NCI-H82 treated with DMSO at 0.1 percent for 48 hours (cell line): ENCODE measurements at regions not wholly inside any gene's neighbourhood (a gene's known extent, or its start where the extent isn't known, plus 50 kb on each side); places are given as distances from the start of the nearest gene placed in this dataset.
A peak's percentile ranks its signal among the peaks of the same experiment; 100 is the strongest.
"Not testable (repeated sequence)": the region's sequence is repeated elsewhere in the genome, so short reads cannot be mapped to it uniquely, and the experiment has no call there.

Experiments
- DNase-seq: peaks from one replicate; lab custom pipeline; 2025; ENCODE audit not compliant: unreplicated experiment; lab: John Stamatoyannopoulos, UW

- DNase-seq, result no peak
These were observed 137.7 kb upstream of the CRHR1 start for GRCh38 chr17:45646288-45646988.

GRCh38 chr17:45648642-45649041 lies 135.5 kb upstream of the CRHR1 start:
- no peak for DNase-seq

- DNase-seq, result no peak
These were observed 134.3 kb upstream of the CRHR1 start for GRCh38 chr17:45649796-45650195.

GRCh38 chr17:45650561-45650960 lies 133.6 kb upstream of the CRHR1 start:
- no peak for DNase-seq

GRCh38 chr17:45651145-45651709 lies 132.9 kb upstream of the CRHR1 start:
- no peak for DNase-seq

GRCh38 chr17:45653616-45654015 lies 130.5 kb upstream of the CRHR1 start:
- peak; percentile 39 for DNase-seq

GRCh38 chr17:45656527-45657181 lies 127.5 kb upstream of the CRHR1 start:
- peak; percentile 75 for DNase-seq

- no peak for DNase-seq
These were observed 123.6 kb upstream of the CRHR1 start for GRCh38 chr17:45660474-45660873.

- DNase-seq, result no peak
These were observed 121.7 kb upstream of the CRHR1 start for GRCh38 chr17:45662432-45662831.

- DNase-seq, result no peak
These were observed 120.3 kb upstream of the CRHR1 start for GRCh38 chr17:45663772-45664171.

- DNase-seq, result no peak
These were observed 119.2 kb upstream of the CRHR1 start for GRCh38 chr17:45664921-45665320.

GRCh38 chr17:45666046-45666600 lies 118.0 kb upstream of the CRHR1 start:
- peak; percentile 31 for DNase-seq

- DNase-seq, result no peak
These were observed 117.5 kb upstream of the CRHR1 start for GRCh38 chr17:45666641-45667040.

GRCh38 chr17:45667591-45668171 lies 116.4 kb upstream of the CRHR1 start:
- no peak for DNase-seq

- DNase-seq, result no peak
These were observed 115.8 kb upstream of the CRHR1 start for GRCh38 chr17:45668316-45668715.

- no peak for DNase-seq
These were observed 111.8 kb upstream of the CRHR1 start for GRCh38 chr17:45672301-45672700.

GRCh38 chr17:45672792-45673191 lies 111.3 kb upstream of the CRHR1 start:
- DNase-seq, result no peak

GRCh38 chr17:45673759-45674158 lies 110.4 kb upstream of the CRHR1 start:
- not testable (repeated sequence) for DNase-seq

GRCh38 chr17:45675012-45675411 lies 109.1 kb upstream of the CRHR1 start:
- DNase-seq, result no peak

- DNase-seq, result no peak
These were observed 108.2 kb upstream of the CRHR1 start for GRCh38 chr17:45675892-45676291.

- no peak for DNase-seq
These were observed 107.4 kb upstream of the CRHR1 start for GRCh38 chr17:45676695-45677094.

- no peak for DNase-seq
These were observed 106.3 kb upstream of the CRHR1 start for GRCh38 chr17:45677770-45678169.
